Smooth muscle cell (in vitro differentiated cells): ENCODE measurements at regions not wholly inside any gene's neighbourhood (a gene's known extent, or its start where the extent isn't known, plus 50 kb on each side); places are given as distances from the start of the nearest gene placed in this dataset.

Experiments used
- DNase-seq: peaks from one replicate; lab custom pipeline; 2025; ENCODE audit not compliant: unreplicated experiment; lab: John Stamatoyannopoulos, UW
- H2AFZ ChIP-seq: fragments of 200-600 bp; sonication (generic); 2 replicates; pipeline ENCODE4 v1.6.0; 2016; ENCODE audit warnings: antibody characterized with exemption, low read depth, mild to moderate bottlenecking
- H3F3A ChIP-seq: fragments of 200-600 bp; sonication (generic); 2 replicates; pipeline ENCODE4 v1.6.0; 2017; ENCODE audit warnings: antibody characterized with exemption, low read depth
- H3K27ac ChIP-seq: fragments of 200-600 bp; sonication (generic); 2 replicates; pipeline ENCODE4 v1.5.1; 2016; ENCODE audit warnings: low read depth, mild to moderate bottlenecking
- H3K27me3 ChIP-seq: fragments of 200-600 bp; sonication (generic); 2 replicates; pipeline ENCODE4 v1.6.1; 2016; ENCODE audit warnings: low read depth, mild to moderate bottlenecking
- H3K36me3 ChIP-seq: fragments of 200-600 bp; sonication (generic); 2 replicates; pipeline ENCODE4 v1.5.1; 2016; ENCODE audit warnings: low read depth
- H3K4me1 ChIP-seq: fragments of 200-600 bp; sonication (generic); 2 replicates; pipeline ENCODE4 v1.5.1; 2016; ENCODE audit warnings: low read depth
- H3K4me2 ChIP-seq: fragments of 200-600 bp; sonication (generic); 2 replicates; pipeline ENCODE4 v1.6.0; 2016; ENCODE audit warnings: mild to moderate bottlenecking
- H3K4me3 ChIP-seq: fragments of 200-600 bp; sonication (generic); 2 replicates; pipeline ENCODE4 v1.5.1; 2016; ENCODE audit warnings: mild to moderate bottlenecking
- H3K79me2 ChIP-seq: fragments of 200-600 bp; sonication (generic); 2 replicates; pipeline ENCODE4 v1.6.0; 2016; ENCODE audit warnings: low read depth, mild to moderate bottlenecking
- H3K9ac ChIP-seq: fragments of 200-600 bp; sonication (generic); 2 replicates; pipeline ENCODE4 v1.6.0; 2016; ENCODE audit warnings: low read depth
- H3K9me3 ChIP-seq: fragments of 200-600 bp; sonication (generic); replicated peaks from 2 replicates; pipeline ENCODE4 v1.5.1; 2016; ENCODE audit warnings: low read depth
- H4K20me1 ChIP-seq: fragments of 200-600 bp; sonication (generic); 2 replicates; pipeline ENCODE4 v1.6.0; 2016; ENCODE audit warnings: low read depth
- WGBS: methylation state at CpG from one replicate; pipeline ENCODE4 v1.1.7; 2016; ENCODE audit warnings: low lambda C conversion rate; 5-methylcytosine and 5-hydroxymethylcytosine counted together
- TF ChIP-seq, protein P1 (sequence below): fragments of 200-600 bp; sonication (generic); IDR thresholded peaks from 2 replicates; pipeline ENCODE4 v1.5.1; 2017; ENCODE audit warnings: borderline replicate concordance, mild to moderate bottlenecking, antibody characterized with exemption; ENCODE audit not compliant: insufficient read depth, poor library complexity, severe bottlenecking

GRCh38 chr7:16232273-16232672 is 189.1 kb downstream of the CRPPA start:
- H3K27ac ChIP-seq: no peak overlapping the region
- no peak for DNase-seq
- no peak overlapping the region for H3K9ac ChIP-seq
- H3K4me3 ChIP-seq: no peak overlapping the region
- no peaks in the 10 kb centered on the region for H3F3A ChIP-seq
- H3K9me3 ChIP-seq: peaks cover 13% of the 10 kb centered on the region
- no peaks in the 10 kb centered on the region for H3K27me3 ChIP-seq
- 100% methylated on average over 1 of the region's 1 CpG for WGBS
- no peaks in the 10 kb centered on the region for H3K79me2 ChIP-seq
- H3K4me1 ChIP-seq: no peaks in the 10 kb centered on the region
- no peak overlapping the region for H2AFZ ChIP-seq
- H4K20me1 ChIP-seq: no peaks in the 10 kb centered on the region
- no peak overlapping the region for H3K4me2 ChIP-seq
- no peaks in the 10 kb centered on the region for H3K36me3 ChIP-seq
- TF ChIP-seq, protein P1, sequence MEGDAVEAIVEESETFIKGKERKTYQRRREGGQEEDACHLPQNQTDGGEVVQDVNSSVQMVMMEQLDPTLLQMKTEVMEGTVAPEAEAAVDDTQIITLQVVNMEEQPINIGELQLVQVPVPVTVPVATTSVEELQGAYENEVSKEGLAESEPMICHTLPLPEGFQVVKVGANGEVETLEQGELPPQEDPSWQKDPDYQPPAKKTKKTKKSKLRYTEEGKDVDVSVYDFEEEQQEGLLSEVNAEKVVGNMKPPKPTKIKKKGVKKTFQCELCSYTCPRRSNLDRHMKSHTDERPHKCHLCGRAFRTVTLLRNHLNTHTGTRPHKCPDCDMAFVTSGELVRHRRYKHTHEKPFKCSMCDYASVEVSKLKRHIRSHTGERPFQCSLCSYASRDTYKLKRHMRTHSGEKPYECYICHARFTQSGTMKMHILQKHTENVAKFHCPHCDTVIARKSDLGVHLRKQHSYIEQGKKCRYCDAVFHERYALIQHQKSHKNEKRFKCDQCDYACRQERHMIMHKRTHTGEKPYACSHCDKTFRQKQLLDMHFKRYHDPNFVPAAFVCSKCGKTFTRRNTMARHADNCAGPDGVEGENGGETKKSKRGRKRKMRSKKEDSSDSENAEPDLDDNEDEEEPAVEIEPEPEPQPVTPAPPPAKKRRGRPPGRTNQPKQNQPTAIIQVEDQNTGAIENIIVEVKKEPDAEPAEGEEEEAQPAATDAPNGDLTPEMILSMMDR: no peak

DNA sequence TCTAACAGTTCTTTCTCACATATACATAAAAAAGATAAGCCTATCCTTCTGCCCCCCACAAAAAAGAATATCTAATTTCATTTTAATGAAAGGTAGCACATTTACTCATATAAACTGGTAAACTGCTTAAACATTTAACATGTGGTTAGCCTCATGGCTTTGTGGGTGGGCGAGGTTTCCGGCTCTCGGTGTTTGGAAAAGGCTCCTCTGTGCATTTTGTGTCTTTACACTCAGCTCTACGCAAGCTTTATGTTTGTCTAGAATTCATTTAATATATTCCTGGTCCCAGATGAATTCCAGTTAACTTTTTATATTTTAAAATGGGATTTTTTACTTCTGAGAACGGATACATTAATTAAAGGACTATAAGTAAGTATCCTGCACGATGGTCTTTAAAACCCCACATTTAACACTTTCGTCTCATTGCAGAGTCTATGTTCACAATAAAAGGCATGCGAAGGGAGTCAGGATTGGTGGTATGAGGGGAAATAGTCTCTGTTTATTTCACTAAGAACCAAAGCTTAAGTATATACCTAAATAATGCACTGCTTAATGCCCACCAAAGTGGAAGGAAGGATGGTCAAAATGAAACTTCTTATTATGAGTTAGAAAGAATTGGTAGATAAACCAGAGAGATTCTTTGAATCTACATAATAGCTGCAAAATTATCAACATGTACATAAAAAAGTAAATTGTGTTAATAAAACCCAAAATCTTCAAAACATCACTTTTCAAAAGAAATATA is 197.2 kb downstream of the CRPPA start:
- Histone ChIP-seq H3K9ac (no peak overlapping the region), H2AFZ (no peak overlapping the region), H3K4me2 (no peak overlapping the region), H3K9me3 (no peaks in the 10 kb centered on the region), H3K4me1 (no peaks in the 10 kb centered on the region), H3K27me3 (no peaks in the 10 kb centered on the region), H3K36me3 (no peaks in the 10 kb centered on the region), H3K4me3 (no peak overlapping the region), H3F3A (no peaks in the 10 kb centered on the region), H4K20me1 (no peaks in the 10 kb centered on the region), H3K79me2 (no peaks in the 10 kb centered on the region), H3K27ac (no peak overlapping the region)
- DNase-seq: no peak
- WGBS: 85% methylated on average over 8 of the region's 8 CpGs
- TF ChIP-seq, protein P1: no peak

DNA sequence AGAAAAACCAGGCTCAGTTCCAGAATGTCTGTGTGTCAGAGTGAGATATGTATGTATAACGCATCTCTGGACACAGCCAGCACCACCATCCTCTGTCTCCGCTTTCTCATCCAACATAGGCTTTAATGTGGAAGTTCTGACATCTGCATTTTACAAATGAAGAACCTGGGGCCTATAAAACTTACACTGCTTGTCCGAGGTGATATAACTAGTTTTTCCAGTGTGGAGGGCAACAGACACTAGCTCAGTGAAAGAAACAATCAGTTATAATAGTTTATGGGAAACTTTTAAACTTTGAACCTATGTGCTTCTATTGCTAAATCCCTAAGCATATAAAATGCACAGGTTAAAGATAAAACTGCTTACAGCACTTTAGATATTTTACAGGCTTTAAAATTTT is 208.7 kb downstream of the CRPPA start:
- WGBS: 86% methylated on average over 3 of the region's 3 CpGs
- no peak overlapping the region for H3K4me2 ChIP-seq
- H3K4me1 ChIP-seq: no peaks in the 10 kb centered on the region
- DNase-seq: no peak
- H3K9ac ChIP-seq: no peak overlapping the region
- H3K36me3 ChIP-seq: no peaks in the 10 kb centered on the region
- TF ChIP-seq, protein P1: no peak
- H3K79me2 ChIP-seq: no peaks in the 10 kb centered on the region
- no peak overlapping the region for H2AFZ ChIP-seq
- H3K9me3 ChIP-seq: no peaks in the 10 kb centered on the region
- no peak overlapping the region for H3K4me3 ChIP-seq
- no peak overlapping the region for H3K27ac ChIP-seq
- no peaks in the 10 kb centered on the region for H3F3A ChIP-seq
- H3K27me3 ChIP-seq: no peaks in the 10 kb centered on the region
- H4K20me1 ChIP-seq: no peaks in the 10 kb centered on the region

DNA sequence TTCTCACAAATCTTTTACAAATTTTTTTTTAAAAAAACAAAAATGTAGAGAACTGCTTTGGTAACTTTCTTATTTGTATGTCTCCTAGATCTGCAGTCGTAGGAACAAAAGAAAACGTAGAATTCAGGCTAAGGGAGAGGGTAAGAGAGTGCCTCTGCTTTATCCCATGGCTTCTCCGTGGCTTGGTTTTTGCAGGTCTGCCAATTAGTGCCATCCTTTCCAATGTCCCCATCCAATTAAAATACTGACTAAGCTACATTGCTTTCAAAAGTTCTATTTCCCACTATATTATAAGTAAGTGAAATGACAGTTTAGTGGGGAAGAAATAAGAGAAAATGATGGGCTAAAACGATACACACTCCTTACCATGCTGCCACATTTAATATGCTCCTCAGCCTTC is 209.3 kb downstream of the CRPPA start:
- H3K36me3 ChIP-seq: no peaks in the 10 kb centered on the region
- H3K4me1 ChIP-seq: no peaks in the 10 kb centered on the region
- no peaks in the 10 kb centered on the region for H3K27me3 ChIP-seq
- no peaks in the 10 kb centered on the region for H3F3A ChIP-seq
- H3K79me2 ChIP-seq: no peaks in the 10 kb centered on the region
- TF ChIP-seq, protein P1: no peak
- 91% methylated on average over 4 of the region's 4 CpGs for WGBS
- no peaks in the 10 kb centered on the region for H3K9me3 ChIP-seq
- no peaks in the 10 kb centered on the region for H4K20me1 ChIP-seq
- H3K27ac ChIP-seq: no peak overlapping the region
- DNase-seq: no peak
- H3K9ac ChIP-seq: no peak overlapping the region
- H2AFZ ChIP-seq: no peak overlapping the region
- H3K4me2 ChIP-seq: no peak overlapping the region
- H3K4me3 ChIP-seq: no peak overlapping the region
